ENCODE measurements at regions not wholly inside any gene's neighbourhood (a gene's known extent, or its start where the extent isn't known, plus 50 kb on each side); places are given as distances from the start of the nearest gene placed in this dataset.

DNA sequence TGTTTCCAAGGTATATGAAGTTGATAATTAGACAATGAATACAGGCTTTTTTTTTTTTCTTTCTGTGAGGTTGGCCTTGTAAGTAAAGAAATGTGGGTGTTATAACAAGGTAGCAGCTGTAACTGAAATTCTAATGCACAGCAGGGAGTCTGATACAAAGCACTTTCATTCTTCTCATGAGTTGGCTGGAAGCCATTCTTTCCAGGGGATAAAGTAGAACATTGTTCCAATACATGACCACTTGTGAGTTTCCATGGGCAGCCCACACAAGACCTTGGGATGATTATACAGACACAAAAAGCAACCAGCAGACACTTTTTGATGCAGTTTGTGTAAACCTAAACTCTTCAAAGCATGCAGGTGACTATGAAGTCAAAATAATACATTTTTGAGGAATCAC is 1785.9 kb upstream of the WWC1 start:
- no peak for DNase-seq

GRCh38 chr5:166507810-166508425 is 1783.5 kb upstream of the WWC1 start:
- no peak for DNase-seq

DNA sequence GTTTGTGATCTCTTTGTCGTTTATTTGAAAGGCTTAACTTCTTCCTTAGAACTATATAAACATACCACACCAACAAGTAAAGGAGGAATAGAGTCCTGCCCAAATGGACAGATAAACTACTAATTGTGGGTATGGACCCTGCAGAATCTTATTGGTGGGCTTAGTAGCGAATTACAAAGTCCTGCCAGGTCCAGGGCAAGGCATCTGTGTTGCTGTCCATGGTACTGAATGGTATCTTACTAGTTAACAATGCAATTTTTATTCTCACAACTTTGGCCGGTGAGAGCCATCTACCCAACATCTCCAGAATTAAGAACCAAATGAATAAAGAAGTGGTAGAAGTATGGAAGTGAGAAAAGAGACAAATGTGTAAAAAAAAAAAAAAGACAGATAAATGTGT is 1782.4 kb upstream of the WWC1 start:
- no peak for DNase-seq

GRCh38 chr5:166517976-166518375 is 1773.5 kb upstream of the WWC1 start:
- DNase-seq, result no peak

GRCh38 chr5:166523206-166523605 is 1768.2 kb upstream of the WWC1 start:
- DNase-seq, result no peak

- no peak for DNase-seq
These were observed 1762.2 kb upstream of the WWC1 start for GRCh38 chr5:166529200-166529599.

- no peak for DNase-seq
These were observed 1758.8 kb upstream of the WWC1 start for GRCh38 chr5:166532456-166533220.

GRCh38 chr5:166535641-166536040 is 1755.8 kb upstream of the WWC1 start:
- DNase-seq, result no peak

DNA sequence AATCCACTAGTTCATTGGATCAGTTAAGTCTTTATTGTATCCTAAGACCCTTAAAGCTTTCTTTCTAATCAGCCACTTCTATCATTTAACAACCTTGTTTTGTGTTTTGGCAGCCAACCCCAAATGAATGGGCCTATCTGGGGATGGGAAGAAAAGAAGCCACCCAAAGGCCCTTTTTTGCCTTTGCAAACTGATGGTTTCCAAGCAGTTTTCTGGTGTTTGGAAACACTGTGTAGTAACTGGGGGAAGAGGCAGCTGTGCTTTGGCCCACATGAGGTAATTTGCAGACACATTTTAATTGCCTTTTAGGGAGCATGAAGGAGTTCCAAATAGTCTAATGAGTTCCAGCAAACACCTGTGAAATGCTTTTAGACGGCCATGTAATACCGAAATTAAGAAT is 1751.3 kb upstream of the WWC1 start:
- DNase-seq, result no peak

DNA sequence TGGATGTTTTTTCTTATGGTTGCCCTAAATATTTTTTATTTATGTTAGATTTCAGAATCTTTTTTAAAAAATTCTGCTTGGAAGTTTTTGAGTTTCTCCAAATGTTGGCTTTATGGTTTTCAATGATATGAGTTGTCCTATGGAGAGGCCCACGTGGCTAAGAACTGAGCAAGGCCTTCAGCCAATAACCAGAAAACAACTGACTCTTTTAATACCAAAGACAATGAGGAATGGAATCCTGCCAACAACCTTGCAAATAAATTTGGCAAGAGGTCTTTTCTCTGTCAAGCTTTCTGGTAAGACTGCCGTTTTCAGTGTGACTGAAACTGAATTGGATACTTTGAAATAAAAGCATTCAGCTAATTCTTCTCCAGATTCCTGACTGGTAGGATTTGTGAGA is 1740.1 kb upstream of the WWC1 start:
- no peak for DNase-seq

GRCh38 chr5:166553778-166554177 is 1737.7 kb upstream of the WWC1 start:
- no peak for DNase-seq

DNA sequence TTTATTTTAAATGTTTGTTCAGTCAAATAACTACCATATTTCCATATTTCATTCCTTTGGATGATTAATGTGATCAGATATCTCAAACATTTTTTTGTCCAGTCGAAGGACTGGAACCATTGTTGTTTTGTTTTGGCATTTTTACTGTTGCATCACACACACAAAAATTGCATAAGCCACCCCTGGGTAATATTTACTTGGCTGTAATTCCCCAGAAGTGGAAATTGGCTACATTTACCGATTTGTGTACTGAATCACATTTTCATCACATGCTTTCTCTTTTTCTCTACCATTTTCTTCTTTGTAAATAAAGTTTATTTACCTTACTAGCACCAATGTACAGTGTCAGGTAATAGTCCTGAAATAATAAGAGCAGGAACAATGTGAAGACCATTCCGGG is 1729.7 kb upstream of the WWC1 start:
- no peak for DNase-seq

DNA sequence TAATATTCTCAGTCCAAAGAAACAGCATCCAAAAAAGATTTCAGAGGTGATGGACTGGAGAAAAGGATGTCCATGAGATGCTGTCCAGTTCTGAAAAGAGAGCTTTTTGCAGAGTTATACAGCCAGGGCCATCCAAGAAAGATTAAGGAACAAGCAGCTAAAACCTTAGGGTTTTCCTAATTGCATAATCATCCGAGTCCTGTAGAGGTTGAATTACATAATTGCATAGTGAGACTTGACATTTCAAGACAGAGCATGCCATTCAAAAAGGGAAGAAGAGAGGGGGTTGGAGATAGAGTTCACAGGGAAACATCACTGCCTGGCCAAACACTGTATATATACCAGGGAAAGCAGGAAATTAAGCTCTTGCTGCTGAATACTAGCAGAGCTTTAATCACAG is 1729.2 kb upstream of the WWC1 start:
- DNase-seq, result no peak

- DNase-seq, result no peak
These were observed 1724.7 kb upstream of the WWC1 start for GRCh38 chr5:166566725-166567124.

DNA sequence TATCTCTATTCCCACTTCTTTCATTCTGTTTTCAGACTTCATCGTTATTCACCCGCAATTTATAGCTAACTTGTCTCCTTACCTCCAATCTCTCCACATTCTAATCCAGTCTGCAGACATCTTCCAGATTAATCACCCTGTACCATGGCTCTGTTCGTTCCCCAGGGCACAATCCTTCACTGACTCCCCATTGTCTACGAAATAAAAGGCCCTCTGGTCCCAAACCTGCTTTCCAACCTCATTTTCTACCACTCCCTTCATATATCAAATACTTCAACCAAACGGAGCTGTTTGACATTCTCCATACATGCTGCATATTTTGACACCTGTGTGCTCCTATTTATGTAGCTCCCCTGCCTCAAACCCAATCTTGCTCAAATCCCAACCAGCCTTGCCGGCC is 1720.6 kb upstream of the WWC1 start:
- DNase-seq, result no peak

GRCh38 chr5:166571668-166572067 is 1719.8 kb upstream of the WWC1 start:
- no peak for DNase-seq

DNA sequence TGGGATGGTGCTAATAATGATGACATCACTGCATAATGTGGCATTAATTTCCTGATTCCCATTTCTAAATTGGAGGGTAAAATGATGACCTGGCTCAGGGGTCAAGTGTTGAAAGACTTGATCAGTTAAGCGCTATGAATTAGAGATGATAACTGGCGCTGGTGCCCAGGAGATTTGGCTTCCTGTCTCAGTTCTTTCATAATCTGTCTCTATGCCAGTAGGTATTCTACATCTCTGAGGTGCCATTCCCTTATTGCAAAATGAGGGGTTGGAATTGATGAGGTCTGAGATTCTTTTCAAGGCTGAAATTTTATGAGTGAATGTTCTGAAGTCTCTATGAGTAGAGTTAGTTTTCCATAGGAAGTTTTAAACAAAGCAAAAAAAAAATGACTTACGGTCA is 1715.1 kb upstream of the WWC1 start:
- DNase-seq, result no peak

GRCh38 chr5:166581826-166582225 is 1709.6 kb upstream of the WWC1 start:
- DNase-seq, result no peak

DNA sequence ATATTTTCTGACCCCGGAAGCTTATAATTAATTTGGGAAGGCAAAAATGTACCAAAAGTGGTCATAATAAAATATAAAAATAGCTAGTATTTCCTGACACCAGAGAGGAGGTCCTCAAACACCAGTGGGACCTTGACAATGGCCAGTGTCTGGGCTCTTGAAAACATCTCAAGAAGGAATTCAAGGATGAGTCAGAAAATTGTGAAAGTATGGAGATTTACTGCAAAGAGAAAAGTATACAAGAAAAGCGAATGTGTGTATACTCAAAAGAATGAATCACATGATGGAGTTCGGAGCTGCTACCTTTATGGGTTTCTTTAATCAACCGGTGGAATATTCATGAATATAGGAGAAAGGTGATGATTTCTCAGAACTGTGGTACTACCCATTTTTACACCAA is 1709.0 kb upstream of the WWC1 start:
- DNase-seq, result no peak

GRCh38 chr5:166594567-166594966 is 1696.9 kb upstream of the WWC1 start:
- DNase-seq, result no peak

- DNase-seq, result no peak
These were observed 1696.0 kb upstream of the WWC1 start for GRCh38 chr5:166595274-166595951.

- no peak for DNase-seq
These were observed 1695.4 kb upstream of the WWC1 start for GRCh38 chr5:166596043-166596442.

DNA sequence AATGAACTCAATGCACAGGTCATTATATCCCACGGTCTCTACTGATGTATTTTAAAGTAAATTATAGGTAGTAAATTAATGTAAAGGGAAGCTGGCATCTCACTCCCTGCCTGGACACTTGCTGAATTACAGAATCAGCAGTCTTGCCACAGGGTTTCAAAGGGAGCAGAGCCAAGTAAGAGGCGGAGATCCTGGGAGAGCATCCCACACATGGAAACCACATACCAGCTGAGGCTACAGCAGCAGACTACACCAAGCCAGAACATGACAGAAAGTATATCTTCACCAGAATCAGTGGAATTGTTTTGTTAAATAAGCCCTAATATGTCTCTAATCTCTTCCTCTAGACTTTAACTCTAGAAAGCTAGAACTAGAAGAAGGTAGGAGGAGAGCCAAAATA is 1689.2 kb upstream of the WWC1 start:
- DNase-seq, result no peak

DNA sequence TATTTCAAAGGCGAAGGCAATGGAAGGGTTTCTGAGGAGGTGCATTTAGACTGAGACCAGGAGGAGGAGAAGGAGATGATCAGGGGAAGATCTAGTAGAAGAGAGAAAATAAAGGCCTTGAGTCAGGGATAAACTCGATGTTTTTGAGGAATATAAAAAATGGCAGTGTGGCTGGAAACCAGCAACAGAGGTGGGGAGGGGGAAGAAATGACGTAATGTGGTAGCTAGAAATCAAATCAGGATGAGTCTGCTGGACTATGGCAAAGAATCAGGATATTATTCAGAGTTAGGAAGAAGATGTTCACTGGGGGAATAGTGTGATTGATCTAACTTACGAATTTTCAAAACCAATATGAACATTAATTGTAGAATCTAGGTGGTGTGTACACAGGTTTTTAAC is 1673.9 kb upstream of the WWC1 start:
- DNase-seq, result no peak
